GM18520 (cell line): ENCODE measurements at regions not wholly inside any gene's neighbourhood (a gene's known extent, or its start where the extent isn't known, plus 50 kb on each side); places are given as distances from the start of the nearest gene placed in this dataset.
"Not testable (repeated sequence)": the region's sequence is repeated elsewhere in the genome, so short reads cannot be mapped to it uniquely, and the experiment has no call there.

Experiments used
- ATAC-seq: cut with Tn5 transposase; IDR thresholded peaks from one replicate; pipeline ENCODE4 v1.9.1; 2021; ENCODE audit not compliant: unreplicated experiment

DNA sequence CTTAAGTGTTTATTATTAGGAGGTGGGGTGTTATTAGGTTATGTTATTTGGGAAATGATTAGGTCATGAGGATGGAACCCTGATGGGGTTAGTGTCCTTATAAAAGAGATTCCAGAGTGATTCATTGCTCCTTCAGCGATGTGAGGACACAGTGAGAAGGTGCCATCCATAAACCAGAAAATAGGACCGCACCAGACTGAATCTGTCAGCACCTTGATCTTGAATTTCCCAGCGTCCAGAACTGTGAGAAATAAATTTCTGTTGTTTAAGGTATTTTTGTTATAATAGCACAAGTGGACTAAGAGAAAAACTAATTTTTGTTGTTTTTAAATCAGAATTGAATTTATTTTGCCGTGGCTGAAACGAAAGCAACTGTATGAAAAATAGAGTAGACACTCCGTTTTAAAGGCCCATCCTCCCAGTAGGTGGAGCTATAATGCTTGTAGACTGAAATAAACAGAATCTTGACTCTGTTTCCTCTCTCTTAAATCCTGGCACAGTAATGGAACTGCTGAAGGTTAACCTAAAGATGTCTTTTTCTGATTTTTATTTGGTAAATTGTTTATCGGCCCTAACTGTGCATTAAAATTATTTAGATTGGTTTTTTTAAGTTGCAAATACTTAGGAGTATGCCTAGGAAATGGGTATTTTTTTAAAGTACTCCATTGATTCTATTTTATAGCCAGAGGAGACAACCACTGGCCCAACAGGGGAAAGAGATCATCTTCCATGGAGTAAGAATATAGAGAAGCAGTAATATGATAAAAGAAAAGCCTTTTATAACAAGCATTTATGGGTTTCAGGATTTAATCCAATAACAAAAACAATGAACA lies 133.2 kb upstream of the ADAMTS3 start:
- ATAC-seq: peak; percentile 67

DNA sequence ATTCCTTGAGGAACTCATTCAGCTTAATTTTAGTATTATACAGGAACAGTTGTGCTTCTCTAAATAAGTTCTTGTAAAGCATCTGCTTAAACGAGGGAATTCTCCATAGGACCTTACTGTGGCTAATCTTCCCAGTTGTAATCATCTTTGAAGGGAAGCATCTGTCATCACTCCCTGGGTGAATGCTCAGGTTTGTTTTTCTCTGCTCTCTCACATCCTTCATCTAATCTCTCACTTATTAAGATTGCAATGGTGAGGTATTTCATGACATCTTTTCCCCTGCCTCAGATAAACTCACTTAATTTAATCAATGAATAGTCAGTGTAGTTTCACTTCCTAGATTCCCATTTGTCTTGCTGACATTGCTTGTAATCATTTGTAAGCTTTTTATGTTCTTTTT lies 121.8 kb upstream of the ADAMTS3 start:
- ATAC-seq: no peak

DNA sequence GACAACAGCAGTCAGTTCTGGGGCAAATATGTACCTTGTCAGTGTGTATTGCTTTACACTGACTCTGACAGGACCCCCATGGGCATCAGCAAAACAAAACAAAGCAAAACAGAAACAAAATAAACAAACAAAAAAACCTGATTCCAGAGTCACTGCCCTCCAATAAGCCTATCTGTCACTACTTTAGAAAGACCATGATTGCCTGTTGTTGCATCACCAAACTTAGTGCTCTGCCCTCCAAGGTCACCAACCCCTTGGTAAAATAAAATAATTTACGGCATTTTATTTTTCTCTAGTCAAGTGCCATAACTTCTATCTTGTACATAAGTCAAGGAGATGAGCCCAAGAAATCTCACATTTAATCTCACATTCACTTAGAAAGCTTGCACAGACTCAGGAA lies 120.9 kb upstream of the ADAMTS3 start:
- ATAC-seq: no peak

GRCh38 chr4:72686390-72686789 lies 117.4 kb upstream of the ADAMTS3 start:
- ATAC-seq: not testable (repeated sequence)

GRCh38 chr4:72679666-72680065 lies 110.6 kb upstream of the ADAMTS3 start:
- no peak for ATAC-seq

DNA sequence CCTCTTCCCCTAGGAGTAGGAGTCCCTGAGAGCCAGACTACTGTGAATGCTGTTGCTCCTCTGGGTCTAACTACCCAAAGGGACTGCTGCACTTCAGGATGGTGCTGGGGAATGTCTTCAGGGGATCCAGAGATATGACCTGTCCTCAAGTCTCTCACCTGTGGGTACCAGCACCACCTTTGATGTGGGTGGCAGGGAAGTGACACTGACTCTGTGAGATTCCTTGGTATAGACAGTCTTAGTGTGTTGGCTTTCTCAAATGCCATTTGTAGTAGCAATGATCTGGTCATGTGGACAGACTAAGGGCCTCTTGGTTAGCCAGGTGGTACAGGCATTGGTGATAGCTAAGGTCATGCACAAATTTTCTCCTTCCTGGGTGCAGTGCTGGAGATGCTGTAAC lies 108.9 kb upstream of the ADAMTS3 start:
- ATAC-seq: no peak

GRCh38 chr4:72677265-72677664 lies 108.2 kb upstream of the ADAMTS3 start:
- no peak for ATAC-seq

DNA sequence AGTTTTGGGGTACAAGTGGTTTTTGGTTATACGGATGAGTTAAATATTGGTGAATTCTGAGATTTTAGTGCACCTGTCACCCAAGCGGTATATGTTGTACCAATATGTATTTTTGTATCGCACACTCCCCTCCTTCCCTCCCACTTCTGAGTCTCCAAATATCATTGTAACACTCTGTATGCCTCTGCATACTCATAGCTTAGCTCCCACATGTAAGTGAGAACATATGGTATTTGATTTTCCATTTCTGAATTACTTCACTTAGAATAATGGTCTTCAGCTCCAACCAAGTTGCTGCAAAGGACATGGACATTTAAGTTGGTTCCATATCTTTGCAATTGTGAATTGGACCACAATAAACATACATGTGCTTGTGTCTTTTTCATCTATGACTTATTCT lies 103.0 kb upstream of the ADAMTS3 start:
- ATAC-seq: no peak

GRCh38 chr4:72670521-72670920 lies 101.5 kb upstream of the ADAMTS3 start:
- ATAC-seq: no peak

- no peak for ATAC-seq
Measured at GRCh38 chr4:72666910-72667309, 97.9 kb upstream of the ADAMTS3 start.

GRCh38 chr4:72665171-72665968 lies 96.3 kb upstream of the ADAMTS3 start:
- ATAC-seq: no peak

DNA sequence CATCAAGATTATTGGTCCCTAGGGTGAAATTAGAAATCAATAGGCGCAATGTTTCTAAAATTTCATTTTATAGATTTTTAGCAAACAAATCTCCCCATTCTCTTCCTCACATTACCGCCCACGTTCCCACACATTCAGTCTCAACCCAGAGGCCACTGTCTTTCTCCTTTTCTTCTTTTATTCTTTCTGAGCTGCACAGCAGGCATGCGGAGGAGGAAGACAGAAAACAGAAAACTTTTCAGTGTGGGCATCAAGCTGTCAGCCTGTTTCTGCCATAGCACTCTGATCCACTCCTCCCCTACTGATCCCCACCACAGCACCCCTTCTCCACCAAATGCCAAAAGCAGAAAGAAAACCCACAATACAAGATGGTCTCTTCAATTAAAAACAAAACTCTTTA lies 94.8 kb upstream of the ADAMTS3 start:
- no peak for ATAC-seq

- no peak for ATAC-seq
Measured at GRCh38 chr4:72661830-72662229, 92.8 kb upstream of the ADAMTS3 start.

DNA sequence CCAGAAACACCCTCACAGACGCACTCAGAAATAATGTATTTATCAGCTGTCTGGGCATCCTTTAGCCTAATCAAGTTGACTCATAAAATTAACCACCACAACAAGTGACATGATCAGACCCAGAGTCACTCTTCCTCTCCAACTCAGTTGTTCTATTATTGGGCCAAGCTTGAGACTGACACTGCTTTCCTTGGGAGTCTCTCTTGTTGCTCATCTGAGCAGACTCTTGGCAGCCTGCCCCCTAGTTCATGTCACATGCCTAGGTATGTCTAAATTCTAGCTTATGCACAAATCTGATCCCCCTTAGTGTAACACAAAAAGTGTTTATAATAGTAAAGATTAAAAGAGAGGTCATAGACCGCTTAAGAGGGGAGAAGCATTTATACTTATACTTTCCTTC lies 72.6 kb upstream of the ADAMTS3 start:
- ATAC-seq: no peak

DNA sequence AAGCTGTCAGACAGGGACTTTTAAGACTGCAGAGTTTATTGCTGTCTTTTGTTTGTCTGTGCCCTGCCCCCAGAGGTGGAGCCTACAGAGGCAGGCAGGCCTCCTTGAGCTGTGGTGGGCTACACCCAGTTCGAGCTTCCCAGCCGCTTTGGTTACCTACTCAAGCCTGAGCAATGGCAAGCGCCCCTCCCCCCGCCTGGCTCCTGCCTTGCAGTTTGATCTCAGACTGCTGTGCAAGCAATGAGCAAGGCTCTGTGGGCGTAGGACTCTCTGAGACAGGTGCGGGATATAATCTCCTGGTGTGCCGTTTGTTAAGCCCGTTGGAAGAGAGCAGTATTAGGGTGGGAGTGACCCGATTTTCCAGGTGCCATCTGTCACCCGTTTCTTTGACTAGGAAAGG lies 67.8 kb upstream of the ADAMTS3 start:
- not testable (repeated sequence) for ATAC-seq

DNA sequence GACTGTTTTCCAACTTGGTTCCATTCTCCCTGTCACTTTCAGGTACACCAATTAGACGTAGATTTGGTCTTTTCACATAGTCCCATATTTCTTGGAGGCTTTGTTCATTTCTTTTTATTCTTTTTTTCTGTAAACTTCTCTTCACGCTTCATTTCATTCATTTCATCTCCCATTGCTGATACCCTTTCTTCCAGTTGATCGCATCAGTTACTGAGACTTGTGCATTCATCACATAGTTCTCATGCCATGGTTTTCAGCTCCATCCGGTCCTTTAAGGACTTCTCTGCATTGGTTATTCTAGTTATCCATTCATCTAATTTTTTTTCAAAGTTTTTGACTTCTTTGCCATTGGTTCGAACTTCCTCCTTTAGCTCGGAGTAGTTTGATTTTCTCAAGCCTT lies 66.9 kb upstream of the ADAMTS3 start:
- not testable (repeated sequence) for ATAC-seq

GRCh38 chr4:72632253-72632652 lies 63.2 kb upstream of the ADAMTS3 start:
- ATAC-seq: not testable (repeated sequence)

- no peak for ATAC-seq
Measured at GRCh38 chr4:72631296-72631695, 62.3 kb upstream of the ADAMTS3 start.

DNA sequence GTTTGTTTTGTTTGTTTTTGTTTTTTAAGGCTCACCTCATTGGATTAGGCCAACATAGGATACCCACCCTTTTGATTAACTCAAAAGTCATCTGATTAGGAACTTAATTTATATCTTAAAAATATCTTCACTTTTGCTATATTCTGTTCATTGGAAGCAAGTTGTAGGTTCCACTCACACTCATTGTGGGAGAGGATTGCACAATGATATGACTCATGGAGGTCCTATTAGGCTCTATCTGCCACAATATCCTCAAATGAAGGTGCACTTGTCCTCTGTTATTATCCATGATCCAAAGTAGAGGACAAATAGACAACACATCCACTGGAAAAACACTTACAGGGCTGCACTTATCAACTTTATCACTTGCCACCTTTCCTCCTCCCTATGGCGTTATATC lies 60.5 kb upstream of the ADAMTS3 start:
- ATAC-seq: no peak

DNA sequence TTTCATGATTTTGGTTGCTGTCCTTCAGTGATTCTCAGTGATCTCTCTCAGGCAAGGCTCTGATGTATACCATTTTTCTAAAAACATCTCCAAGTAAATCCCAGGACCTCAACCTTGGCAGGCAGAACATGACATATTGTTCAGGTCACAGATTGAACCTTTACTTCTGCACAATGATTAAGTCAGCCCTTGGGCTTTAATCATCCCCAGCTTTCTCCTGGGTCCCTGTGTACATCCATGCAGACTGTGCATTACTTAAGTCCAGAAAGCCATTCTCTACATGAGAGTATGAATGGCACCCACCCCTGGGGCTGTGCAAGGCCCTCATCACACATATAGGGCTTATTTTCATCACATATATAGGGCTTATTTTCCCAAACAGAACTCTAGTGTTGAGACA lies 58.7 kb upstream of the ADAMTS3 start:
- ATAC-seq: no peak
